ENCODE measurements at regions not wholly inside any gene's neighbourhood (a gene's known extent, or its start where the extent isn't known, plus 50 kb on each side); places are given as distances from the start of the nearest gene placed in this dataset.

- TF ChIP-seq CTCF (conservative IDR thresholded peaks at IDR 0.05; ENCODE audit: low read length) (no peak), EZH2phosphoT487 (IDR thresholded peaks at IDR 0.05; ENCODE audit: borderline replicate concordance) (no peak)
These were observed 366.9 kb upstream of the BTBD3 start for GRCh38 chr20:11550657-11551338.
